ENCODE measurements at regions not wholly inside any gene's neighbourhood (a gene's known extent, or its start where the extent isn't known, plus 50 kb on each side); places are given as distances from the start of the nearest gene placed in this dataset.

DNA sequence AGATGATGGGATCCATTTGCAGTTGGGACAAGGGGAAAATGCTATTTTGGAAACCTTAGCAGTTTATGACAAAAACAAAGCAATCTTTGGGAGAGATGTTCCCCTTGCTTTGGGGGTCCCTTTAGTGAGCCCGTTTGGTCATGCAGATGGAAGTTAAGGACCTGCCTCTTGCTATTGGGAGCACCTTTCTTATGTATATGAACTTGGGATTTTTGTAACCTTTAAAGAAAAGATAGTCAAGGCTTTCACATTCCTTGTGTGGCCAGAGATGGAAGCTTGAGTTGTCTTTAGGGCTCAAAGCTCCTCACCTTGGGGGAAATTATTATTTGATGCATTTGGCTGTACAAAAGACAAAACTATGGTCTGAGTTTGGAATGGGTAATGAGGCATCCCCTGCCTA is 179.0 kb upstream of the PLPP4 start:
- no peak for DNase-seq (ENCODE audit: low read depth in 4 of 4, low spot score in 2 of 4)

DNA sequence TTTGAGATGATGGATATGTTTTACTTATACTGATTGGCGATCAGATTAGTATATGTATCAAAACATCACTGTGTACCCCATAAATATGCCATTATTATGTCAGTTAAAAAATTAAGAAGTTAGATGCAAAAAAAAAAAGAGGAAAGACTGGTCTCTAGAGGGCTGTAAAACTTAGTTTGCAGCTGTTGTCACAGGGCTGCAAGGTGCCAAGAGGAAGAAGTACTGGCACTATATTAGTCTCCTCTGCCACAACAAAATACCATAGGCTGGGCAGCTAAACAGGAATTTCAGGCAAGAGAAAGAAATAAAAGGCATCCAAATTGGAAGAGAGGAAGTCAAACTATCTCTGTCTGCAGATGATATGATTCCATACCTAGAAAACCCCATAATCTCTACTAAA is 177.8 kb upstream of the PLPP4 start:
- DNase-seq (ENCODE audit: low read depth in 4 of 4, low spot score in 2 of 4): no peak

DNA sequence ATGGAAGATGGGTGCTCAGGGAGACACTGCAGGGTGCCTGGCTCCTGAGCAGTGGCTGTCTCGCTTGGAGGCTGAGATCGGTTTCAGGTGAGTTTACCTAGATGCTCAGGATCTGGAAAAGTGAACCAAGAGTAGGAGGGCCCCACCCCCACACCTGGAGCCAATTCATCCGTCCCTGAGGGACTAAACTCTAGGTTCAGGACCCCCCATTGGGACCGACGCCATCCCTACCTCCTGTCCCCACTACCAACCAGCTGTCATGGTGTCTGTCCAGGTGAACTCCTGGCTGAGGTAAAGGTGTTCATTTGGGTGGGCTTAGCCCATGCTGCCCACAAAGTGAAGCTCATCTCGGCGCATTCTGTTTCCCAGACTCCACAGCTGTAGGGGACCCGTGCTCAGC is 174.6 kb upstream of the PLPP4 start:
- no peak for DNase-seq (ENCODE audit: low read depth in 4 of 4, low spot score in 2 of 4)

DNA sequence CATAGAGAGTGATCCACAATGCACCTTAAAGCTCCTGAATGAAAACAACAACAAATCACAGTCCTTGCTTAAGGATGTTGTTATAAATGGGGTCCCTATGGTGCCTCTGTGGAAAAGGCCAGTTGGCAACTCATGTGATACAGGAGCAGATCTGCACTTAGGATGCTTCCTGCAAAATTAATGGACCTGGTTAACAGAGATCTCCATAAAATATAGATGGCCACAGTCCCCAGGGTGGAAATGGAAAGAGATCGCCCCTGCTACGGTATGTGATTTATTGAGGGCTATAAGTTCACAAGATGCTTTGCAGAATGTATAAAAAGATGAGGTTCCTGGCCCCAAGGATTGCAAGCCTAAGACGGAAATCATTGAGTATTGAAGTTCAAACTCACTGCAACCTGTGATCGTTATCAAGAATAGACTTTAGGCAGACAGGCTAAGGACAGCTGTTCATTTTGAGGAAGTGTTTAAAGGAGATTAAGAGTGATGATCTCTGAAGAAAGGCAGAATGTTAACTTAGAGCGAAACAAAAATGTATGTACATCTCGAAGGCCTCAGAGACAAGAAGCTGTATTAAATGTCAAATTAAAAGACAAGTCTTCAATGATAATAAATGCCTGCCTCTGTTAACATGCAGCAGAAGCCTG is 174.1 kb upstream of the PLPP4 start:
- DNase-seq (ENCODE audit: low read depth in 4 of 4, low spot score in 2 of 4): no peak

DNA sequence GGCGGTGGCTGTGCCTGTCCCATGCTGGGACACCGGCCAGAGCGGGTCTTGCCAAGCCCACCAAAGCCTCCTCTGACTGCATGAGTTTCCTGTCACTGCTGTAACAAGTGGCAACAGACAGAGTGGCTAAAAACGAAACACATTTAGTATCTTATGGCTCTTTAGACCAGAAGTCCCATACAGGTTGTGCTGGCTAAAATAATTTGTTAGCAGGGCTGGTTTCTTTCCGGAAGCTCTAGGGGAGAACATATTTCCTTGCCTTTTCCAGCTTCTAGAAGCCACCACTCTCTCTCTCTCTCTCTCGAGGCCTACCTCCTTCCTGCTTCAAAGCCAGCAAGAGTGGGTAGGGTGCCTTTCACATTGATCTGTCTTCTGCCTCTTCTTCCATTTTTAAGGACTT is 171.6 kb upstream of the PLPP4 start:
- DNase-seq (ENCODE audit: low read depth in 4 of 4, low spot score in 2 of 4): no peak

DNA sequence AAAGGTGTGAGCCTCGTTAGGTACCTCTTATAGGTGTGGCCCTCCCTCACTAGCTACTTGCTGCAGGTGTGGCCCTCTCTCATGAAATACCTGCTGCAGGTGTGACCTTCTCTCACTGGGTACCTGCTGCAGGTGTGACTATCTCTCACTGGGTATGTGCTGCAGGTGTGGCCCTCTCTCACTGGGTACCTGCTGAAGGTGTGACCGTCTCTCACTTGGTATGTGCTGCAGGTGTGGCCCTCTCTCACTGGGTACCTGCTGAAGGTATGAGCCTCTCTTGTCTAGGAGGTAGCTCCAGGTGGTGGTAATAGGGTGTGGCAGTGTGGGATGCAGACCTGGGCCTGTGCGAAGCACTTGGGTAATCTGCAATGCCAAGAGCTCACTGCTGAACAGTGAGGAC is 170.7 kb upstream of the PLPP4 start:
- DNase-seq (ENCODE audit: low read depth in 4 of 4, low spot score in 2 of 4): no peak

DNA sequence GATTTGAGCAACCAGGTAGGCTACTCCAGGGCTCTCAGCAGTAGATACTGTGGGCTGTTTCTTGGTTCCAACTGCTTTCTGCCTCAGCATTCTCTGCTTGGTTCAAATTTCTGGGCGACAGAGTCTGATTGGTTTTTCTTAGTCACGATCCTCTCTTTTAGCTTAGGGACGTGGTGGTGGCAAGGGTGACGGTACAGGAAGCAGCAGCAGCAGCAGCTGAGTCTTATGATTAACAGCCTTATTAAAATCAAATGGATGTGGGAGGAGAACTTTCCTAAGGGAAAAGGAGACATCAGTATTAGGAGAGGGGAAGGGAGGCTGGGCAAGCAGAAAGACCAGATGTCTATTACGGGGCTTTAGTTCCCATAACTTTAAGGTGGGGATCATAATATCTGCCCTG is 156.5 kb upstream of the PLPP4 start:
- DNase-seq (ENCODE audit: low read depth in 4 of 4, low spot score in 2 of 4): no peak

DNA sequence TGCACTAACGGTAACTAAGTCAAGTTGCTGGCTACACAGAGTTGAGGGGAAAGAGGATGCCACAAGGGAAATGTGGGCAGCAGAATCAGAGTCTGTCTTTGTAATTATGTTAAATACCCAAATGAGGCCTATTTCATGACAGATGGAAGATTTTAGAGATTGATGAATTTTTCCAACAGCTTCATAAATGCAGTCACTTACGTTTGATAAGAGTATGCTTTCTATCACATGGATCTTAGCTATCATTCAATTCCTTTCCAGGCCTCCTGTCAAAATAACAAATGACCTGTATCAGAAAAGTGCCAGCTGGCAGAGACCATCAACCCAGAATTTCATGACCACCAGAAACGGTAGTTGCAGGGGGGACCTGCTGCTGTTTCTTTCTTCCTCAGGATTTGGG is 148.4 kb upstream of the PLPP4 start:
- DNase-seq (ENCODE audit: low read depth in 4 of 4, low spot score in 2 of 4): no peak

DNA sequence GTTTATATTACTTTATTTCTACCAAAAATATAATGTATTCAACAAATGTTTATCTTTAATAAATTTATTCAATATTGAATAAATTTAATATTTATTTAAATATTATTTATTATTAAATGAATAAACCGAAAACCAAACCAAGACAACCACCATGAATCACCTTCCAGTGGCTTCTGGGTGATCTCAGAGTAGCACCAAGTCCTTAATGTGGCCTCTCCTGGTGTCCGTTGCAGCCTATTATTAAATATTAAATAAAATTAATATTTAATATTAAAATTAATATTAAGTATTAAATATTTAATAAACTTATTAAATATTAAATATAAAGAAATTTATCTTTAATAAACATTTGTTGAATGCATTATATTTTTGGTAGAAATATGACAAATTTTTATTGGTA is 143.3 kb upstream of the PLPP4 start:
- DNase-seq (ENCODE audit: low read depth in 4 of 4, low spot score in 2 of 4): no peak

DNA sequence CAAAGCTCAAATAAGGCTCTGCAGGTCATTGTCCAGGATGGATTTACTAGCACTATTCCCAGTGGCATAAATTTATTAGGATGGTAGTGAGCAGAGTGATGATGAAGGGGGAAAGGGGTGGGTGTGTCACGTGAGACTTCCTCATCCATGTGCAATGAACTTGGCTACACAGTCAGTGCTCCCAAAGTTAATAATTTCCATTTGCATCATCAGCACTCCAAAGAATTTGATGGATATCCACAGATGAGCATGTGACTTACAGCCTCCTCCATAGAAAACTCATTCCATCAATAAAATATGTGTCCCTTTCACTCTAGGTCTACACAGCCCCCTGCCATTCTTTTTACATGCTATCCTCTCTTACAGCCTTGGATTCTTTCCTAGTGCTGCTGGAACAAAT is 142.6 kb upstream of the PLPP4 start:
- no peak for DNase-seq (ENCODE audit: low read depth in 4 of 4, low spot score in 2 of 4)

DNA sequence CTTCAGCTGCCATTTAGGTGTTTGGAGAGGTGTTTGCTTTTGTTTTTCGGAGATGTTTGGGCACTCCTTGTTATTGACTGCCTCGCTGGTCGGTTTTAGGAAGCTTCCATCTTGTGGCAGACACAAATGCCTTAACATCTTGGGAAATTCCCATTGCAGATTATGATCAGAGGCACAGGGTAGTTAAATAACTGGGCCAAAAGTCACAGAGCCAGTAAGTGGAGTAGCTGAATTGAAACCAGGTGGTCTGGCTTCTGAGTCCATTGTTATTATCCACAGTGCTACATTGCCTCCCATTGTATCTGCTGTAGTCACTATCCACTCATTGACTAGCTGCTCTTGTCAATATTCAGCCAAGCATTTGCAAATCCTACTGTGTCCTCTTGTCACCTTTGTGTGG is 138.2 kb upstream of the PLPP4 start:
- no peak for DNase-seq (ENCODE audit: low read depth in 4 of 4, low spot score in 2 of 4)

DNA sequence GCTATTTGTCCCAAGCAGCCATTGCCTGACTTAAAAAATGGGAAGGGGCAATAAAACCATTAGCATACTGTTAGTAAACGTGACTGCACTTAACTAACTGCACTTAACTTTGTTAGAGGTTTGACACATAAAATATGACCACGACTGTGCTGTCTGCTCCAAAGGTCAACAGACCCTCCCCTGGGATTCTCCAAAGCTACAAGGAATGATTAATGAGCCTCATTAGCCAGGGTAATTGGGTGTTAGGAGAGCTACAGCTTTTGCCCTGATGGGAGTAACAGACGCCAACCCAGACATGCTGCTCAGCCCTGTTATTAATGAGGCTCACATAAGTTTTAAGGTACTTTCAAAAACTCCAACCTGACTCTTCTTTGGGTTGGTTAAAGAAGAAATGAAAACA is 129.4 kb upstream of the PLPP4 start:
- peak in 2 of 4 donors; percentile 29 to 43 for DNase-seq (ENCODE audit: low read depth in 4 of 4, low spot score in 2 of 4)

DNA sequence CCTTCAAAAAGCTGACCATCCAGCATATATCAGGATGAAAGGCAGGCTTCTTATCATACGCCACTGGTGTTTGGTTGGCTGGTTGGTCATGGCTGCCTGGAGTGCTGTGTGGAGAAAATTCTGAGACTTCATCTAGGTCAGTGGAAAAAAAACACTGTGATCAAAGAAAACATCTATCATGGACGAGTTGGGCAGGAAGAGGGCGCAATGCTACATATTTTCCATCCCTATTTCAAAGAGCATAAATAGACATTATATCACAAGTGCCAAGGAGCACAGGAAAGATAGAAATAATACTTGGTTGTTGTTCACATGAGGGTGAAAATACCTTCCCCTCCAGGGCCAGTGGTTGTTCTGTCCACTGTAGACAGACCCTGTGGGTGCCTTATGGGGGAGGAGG is 128.4 kb upstream of the PLPP4 start:
- DNase-seq (ENCODE audit: low read depth in 4 of 4, low spot score in 2 of 4): no peak

DNA sequence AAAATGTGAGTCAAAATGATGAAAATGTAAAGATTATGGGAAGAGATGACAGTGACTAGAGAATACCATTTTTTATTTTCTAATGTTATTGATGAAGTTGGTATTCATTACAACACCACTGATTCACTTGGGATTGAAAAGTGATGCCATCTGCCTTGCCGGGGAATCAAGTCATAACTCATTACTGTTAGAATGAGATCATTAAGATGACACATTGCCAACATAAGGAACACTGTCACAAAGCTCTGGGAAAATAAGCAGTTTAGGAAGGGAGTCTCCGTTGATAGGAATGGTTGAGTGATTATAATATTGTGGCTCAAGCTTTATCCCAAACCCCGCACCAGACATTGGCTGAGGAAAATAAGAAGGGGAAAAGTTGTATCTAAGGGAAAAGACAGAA is 121.5 kb upstream of the PLPP4 start:
- no peak for DNase-seq (ENCODE audit: low read depth in 4 of 4, low spot score in 2 of 4)

DNA sequence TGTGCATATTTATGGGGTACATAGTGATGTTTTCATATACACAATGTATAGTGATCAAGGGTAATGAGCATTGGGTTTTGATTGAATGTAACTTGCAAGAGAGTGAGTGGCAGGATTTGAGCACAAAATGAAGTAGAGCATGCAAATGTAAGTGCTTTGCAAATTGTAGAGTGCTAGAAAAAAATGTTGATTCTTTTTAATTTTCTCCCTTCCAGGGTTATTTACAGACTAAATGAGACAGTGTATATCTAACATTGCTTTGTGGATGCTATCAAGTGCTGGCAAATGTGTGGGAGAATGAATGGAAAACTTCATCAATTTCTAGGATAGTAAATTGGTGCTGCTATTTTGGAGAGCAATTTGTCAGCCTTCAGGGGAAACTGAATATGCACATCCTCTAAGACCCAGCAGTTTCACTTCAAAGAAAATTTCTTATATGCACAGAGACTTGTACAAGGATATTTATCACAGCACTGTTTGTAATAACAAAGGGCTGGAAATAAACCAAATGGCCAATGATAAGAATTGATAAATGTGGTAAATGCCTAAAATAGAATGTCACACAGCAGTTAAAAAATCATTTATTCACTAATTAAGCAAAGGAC is 120.6 kb upstream of the PLPP4 start:
- no peak for DNase-seq (ENCODE audit: low read depth in 4 of 4, low spot score in 2 of 4)

DNA sequence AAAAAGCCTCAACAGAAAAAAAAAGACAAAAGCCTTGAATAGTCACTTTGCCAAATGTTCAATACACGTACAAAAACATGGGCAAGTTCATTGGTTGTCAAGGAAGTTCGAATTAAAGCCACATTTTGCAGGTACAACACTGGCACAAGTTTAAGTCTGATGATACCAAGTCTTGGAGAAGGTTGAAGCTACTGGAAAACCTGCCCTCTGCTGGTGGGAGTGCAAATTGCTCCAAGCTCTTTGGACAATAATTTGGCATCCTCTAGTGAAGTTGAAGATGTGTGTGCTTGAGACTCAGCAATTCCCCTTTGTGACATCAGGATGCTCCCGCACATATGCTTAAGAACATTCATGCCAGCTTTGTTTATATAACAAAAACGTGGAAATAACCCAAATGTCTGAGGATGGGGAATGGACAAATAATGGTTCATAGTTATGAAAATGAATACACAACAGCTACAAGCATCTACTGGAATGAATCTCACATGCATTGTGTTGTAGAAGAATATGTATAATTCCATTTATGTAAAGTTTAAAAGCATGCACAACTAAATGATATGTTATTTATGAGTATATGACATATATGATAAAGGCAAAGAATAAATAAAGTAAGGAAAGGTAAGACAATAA is 120.0 kb upstream of the PLPP4 start:
- DNase-seq (ENCODE audit: low read depth in 4 of 4, low spot score in 2 of 4): peak in 1 of 4 donors; percentile 24

DNA sequence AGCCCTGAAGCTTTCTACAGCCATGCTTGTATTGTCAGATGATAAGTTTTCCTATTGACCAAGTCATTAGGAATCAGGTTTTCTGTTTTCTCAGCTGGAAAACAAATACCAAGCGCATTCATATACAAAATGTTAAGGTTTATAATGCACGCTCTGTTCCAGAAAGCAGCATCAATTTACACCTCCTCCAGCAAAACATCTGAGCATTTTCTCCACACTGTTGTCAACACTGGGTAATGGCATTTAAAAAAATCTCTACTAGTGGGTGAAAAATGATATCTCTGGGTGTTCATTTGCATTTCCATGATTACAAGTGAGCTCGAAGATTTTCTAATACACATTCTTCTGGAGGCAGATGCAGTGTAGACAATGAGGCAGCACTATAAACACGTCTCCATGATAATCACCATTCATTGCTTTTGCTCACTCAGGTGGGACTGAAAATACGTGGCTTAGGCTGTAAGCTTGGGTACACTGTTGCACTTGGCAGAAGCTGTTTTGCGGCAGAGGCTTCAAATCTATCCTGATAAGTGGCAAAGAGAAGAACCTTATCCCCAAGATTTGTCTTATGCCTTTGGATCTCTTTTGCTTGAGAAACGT is 114.8 kb upstream of the PLPP4 start:
- no peak for DNase-seq (ENCODE audit: low read depth in 4 of 4, low spot score in 2 of 4)

DNA sequence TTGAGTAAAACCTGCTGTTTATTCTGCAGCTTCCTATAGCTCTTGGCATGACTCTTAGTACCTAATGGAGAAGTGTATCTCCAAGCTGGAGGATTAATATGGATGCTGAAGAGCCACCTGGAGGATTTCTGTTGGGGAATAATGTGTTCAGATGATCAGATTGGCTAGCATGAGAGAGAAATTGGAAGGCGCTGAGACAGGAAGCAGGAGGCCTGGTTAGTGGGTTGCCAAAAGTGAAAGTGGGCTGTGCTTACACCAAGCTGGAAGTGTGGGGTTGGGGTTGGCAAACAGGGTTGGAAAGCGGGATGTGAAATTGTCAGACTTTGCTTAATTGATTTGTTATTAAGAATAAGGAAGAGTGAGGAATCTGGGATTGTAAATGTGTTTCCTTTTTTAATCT is 111.8 kb upstream of the PLPP4 start:
- no peak for DNase-seq (ENCODE audit: low read depth in 4 of 4, low spot score in 2 of 4)

DNA sequence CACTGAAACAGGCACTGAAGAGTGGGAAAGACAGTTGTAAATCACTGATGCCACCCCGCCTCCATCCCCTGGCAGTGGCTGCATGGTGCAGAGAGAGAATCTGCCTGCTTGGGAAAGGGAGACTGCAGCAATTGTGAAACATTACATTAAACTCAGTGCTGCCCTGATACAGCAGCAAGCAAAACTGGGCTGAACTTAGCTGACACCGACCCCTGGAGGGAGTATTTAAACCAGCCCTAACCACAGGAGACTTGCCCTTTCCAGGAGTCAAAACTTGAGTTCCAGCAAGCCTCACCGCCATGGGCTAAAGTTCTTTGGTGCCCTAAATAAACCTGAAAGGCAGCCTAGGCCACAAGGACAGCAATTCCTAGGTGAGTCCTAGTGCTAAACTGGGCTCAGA is 109.4 kb upstream of the PLPP4 start:
- DNase-seq (ENCODE audit: low read depth in 4 of 4, low spot score in 2 of 4): no peak

DNA sequence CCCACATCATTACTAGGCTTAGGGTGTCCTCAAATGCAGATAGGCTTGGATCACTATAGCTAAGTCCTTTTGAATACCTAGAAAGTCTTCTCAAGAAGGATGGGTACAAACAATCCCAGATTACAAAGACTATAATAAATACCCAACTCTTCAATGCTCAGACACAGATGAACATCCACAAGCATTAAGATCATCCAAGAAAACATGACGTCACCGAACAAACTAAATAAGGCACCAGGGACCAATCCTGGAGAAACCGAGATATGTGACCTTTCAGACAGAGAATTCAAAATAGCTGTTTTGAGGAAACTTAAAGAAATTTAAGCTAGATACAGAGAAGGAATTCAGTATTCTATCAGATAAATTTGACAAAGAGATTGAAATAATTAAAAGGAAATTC is 108.0 kb upstream of the PLPP4 start:
- no peak for DNase-seq (ENCODE audit: low read depth in 4 of 4, low spot score in 2 of 4)

DNA sequence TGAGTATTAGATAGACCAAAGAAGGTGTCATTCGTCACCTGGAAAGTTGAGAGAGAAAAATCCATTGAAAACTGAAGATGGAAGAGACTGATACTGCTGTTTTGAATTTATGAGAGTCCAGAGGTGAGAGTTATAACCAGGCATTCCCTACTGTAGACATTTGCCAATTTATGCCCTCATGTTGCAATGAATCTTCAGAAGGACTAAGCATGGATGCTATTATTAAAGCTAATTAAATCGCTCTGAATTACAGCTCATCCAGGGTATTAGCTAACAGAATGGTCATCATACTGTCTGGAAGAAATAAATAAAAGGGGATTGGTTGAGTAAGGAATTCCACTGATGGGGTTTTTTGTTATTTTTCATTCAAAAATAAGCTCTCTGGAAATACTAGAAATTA is 101.6 kb upstream of the PLPP4 start:
- no peak for DNase-seq (ENCODE audit: low read depth in 4 of 4, low spot score in 2 of 4)

DNA sequence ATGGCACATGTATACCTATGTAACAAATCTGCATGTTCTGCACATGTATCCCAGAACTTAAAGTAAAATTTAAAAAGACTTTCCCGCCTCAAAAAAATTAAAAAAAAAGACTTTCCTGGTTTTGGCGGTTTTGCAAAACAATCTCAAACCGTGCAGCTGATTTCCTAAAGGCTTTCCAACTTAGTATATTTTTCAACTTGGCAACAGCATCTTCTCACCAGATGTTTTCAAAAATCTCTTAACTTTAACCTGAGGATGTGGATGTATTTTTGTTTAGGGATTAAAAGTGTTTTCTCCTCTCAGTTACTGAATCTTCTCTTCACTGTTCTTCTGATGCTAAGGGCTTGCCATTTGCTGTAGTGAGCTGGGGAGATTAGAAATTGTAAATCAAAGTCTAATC is 96.5 kb upstream of the PLPP4 start:
- no peak for DNase-seq (ENCODE audit: low read depth in 4 of 4, low spot score in 2 of 4)
